ENCODE measurements at regions not wholly inside any gene's neighbourhood (a gene's known extent, or its start where the extent isn't known, plus 50 kb on each side); places are given as distances from the start of the nearest gene placed in this dataset.

DNA sequence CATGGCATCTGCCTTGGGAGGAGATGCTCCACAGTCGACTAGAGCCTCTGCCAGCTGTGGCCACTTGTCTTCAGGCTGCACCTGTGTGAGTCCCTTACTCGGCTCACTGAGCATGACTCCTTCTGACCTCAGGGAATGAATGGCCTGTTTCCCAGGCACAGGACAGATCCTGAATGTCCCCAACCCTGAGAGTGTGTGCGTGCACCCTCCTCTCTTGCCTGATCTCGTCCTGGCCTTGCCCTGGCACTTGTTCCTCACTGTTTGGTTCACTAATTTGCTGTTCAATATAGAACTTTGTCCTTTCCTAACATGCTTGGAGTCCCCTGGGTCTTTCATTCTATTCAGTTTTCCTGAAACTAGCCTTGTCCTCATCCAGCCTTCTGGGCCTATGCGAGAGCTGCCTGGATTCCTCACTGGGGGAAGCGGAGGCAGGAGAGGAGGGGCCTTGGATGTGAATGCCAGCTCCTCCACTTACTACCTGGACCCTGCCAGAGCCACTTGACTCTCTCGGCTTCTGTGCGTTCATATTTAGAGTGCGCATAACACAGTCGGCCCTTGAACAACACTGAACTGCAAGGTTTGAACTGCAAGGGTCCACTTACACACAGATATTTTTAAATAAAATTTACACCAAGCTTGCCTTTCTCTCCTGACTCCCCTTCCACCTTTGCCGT lies 184.8 kb downstream of the ACKR3 start:
- TF ChIP-seq, protein P1, sequence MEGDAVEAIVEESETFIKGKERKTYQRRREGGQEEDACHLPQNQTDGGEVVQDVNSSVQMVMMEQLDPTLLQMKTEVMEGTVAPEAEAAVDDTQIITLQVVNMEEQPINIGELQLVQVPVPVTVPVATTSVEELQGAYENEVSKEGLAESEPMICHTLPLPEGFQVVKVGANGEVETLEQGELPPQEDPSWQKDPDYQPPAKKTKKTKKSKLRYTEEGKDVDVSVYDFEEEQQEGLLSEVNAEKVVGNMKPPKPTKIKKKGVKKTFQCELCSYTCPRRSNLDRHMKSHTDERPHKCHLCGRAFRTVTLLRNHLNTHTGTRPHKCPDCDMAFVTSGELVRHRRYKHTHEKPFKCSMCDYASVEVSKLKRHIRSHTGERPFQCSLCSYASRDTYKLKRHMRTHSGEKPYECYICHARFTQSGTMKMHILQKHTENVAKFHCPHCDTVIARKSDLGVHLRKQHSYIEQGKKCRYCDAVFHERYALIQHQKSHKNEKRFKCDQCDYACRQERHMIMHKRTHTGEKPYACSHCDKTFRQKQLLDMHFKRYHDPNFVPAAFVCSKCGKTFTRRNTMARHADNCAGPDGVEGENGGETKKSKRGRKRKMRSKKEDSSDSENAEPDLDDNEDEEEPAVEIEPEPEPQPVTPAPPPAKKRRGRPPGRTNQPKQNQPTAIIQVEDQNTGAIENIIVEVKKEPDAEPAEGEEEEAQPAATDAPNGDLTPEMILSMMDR (IDR thresholded peaks at IDR 0.05; ENCODE audit: low read depth, low read length), result no peak
- no peak overlapping the region for H3K4me3 ChIP-seq (ENCODE audit: low read depth, low read length)

DNA sequence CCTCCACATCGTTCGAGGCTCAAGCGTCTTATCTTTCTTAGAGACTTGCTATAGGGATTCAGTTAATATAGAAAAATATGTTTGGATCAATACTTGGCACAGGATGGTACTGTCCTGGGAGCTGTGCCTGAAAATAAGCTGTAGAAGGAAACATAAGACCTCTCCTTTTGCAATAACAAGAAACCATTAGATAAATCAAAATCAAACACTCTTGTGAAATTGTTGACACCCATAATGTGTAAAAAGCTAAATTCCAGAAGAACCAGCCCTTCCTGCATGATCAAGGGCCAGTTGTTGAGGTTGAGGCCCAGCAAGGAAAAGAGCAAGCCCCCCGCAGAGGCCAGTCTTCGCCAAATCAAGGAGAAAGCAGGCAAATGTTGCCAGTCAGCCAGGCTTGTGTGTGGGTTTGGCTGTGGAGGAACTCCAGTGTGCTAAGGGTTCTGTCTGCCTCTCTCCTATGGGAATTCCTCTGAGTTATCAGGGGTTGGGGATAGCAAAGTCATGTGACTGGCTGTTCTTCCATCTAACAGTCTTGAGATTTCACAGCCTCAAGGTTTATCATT lies 185.7 kb downstream of the ACKR3 start:
- H3K4me3 ChIP-seq (ENCODE audit: low read depth, low read length), result no peak overlapping the region
- TF ChIP-seq, protein P1 (IDR thresholded peaks at IDR 0.05; ENCODE audit: low read depth, low read length), result no peak

DNA sequence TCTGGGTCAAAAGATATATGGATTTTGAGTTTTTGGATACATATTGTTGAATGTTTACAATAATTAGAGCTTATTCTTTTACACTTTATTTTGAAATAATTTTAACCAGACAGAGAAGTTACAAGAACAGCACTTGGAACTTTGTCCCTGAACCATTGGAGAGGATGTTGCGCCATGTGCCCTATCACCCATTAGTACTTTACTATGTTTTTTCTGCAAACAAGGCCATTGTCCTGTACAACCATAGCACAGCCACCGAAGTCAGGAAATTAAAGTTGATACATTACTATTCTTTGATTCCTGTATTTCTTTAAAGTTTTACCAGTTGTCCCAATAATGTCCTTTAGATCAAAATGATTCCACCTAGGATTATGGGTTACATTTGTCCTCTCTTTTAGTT lies 188.8 kb downstream of the ACKR3 start:
- H3K4me3 ChIP-seq (ENCODE audit: low read depth, low read length), result no peak overlapping the region
- TF ChIP-seq, protein P1 (IDR thresholded peaks at IDR 0.05; ENCODE audit: low read depth, low read length), result no peak

DNA sequence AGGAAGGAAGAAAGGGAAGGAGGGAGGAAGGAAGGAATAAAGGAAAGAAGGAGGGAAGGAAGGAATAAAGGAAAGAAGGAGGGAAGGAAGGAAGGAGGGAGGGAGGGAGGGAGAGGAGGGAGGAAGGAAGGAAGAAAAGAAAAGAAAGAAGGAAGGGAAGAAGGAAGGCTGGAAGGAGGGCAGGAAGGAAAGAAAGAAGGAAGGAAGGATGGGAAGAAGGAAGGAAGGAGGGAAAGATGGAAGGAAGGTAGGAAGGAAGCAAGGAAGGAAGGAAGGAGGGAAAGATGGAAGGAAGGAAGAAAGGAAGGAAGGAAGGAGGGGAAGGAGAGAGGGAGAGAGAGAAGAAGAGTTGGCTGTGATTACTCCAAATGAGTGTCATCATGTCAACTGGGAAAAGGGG lies 190.6 kb downstream of the ACKR3 start:
- no peak overlapping the region for H3K4me3 ChIP-seq (ENCODE audit: low read depth, low read length)
- TF ChIP-seq, protein P1 (IDR thresholded peaks at IDR 0.05; ENCODE audit: low read depth, low read length), result no peak

DNA sequence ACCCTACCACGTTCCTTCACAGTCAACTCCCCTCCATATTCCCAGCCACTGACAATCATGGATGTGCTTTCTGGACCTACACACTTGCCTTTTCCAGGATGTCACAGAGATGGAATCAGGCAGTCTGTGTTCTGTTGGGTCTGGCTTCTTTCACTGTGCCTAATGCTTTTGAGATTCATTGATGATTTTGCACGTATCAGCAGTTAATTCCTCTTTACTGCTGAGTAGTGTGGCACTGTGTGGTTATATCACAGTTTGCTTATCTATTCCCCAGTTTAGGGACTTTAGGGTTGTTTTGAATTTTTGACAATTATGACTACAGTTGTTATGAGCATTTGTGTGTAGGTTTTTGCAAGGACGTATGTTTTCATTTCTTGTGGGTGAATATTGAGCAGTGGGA lies 191.7 kb downstream of the ACKR3 start:
- TF ChIP-seq, protein P1 (IDR thresholded peaks at IDR 0.05; ENCODE audit: low read depth, low read length), result no peak
- H3K4me3 ChIP-seq (ENCODE audit: low read depth, low read length), result no peak overlapping the region

DNA sequence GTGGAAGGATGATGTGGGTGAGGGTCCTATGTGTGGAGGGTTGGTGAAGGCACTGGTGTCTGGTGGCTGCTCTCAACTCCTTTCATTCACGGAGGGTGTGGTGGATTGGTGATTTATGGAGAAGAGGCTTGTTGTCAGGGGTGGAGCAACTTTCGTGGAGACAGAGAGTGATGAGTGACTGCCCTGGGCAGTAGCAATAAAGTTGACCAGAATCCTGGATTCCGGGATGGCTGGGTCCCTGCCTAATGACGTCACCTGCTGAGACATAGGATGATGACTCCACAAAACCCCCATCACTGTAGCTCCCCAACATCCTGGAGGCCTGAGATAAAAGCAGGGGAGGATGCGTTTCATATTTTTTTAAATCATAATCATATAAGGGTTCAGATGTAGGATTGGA lies 193.0 kb downstream of the ACKR3 start:
- no peak overlapping the region for H3K4me3 ChIP-seq (ENCODE audit: low read depth, low read length)
- TF ChIP-seq, protein P1 (IDR thresholded peaks at IDR 0.05; ENCODE audit: low read depth, low read length), result no peak

DNA sequence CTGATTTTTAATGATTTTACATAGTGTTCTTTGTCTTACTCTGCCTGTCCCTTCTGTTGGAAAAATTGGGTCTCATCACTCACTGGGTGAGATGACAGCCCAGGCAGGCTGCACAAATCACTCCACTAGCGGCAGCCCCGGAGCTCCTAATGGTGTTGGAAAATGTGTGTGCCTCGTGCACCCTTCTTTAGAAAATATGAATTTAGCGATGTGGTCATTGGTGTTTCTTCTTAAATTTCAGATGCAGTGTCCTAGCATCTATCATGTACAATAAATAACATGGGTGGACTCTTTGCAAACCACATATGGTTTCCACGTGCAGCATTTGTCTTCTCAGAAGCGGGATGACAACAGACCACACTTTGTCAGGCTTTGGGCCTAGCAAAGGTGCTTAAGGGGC lies 194.2 kb downstream of the ACKR3 start:
- H3K4me3 ChIP-seq (ENCODE audit: low read depth, low read length), result no peak overlapping the region
- TF ChIP-seq, protein P1 (IDR thresholded peaks at IDR 0.05; ENCODE audit: low read depth, low read length), result no peak

Measured in WI38 (cell line).